Psoas muscle (tissue), 7 donors: ENCODE measurements at regions not wholly inside any gene's neighbourhood (a gene's known extent, or its start where the extent isn't known, plus 50 kb on each side); places are given as distances from the start of the nearest gene placed in this dataset.
"Not testable (repeated sequence)": the region's sequence is repeated elsewhere in the genome, so short reads cannot be mapped to it uniquely, and the experiment has no call there.

Experiments
- ATAC-seq, 4 donors: fragments of 200-7000 bp; cut with Tn5 transposase; one replicate each; pipeline ENCODE4 v1.9.1; 2020; ENCODE audit warnings: moderate library complexity in 3 of 4, mild to moderate bottlenecking in 2 of 4
- DNase-seq, 2 donors: peaks; one replicate each; pipeline ENCODE4 v3.0.0-alpha.2; 2020
- H3K27ac ChIP-seq: fragments of 200-600 bp; one replicate; pipeline ENCODE4 v1.8.0; 2022
- H3K27me3 ChIP-seq, 3 donors: fragments of 200-600 bp in 1 of 3; one replicate each; pipeline versions ENCODE4 v1.6.1 to v1.8.0; 2013 to 2022; ENCODE audit warnings: low read length in 2 of 3, mild to moderate bottlenecking in 2 of 3, moderate library complexity in 1 of 3; ENCODE audit not compliant: insufficient read depth in 3 of 3
- H3K36me3 ChIP-seq, 2 donors: fragments of 200-600 bp in 1 of 2; one replicate each; pipeline versions ENCODE4 v1.6.1 to v1.8.0; 2013 to 2022; ENCODE audit warnings: low read depth in 1 of 2, mild to moderate bottlenecking in 1 of 2, moderate library complexity in 1 of 2; ENCODE audit not compliant: insufficient read depth in 1 of 2
- H3K4me1 ChIP-seq: fragments of 200-600 bp; one replicate; pipeline ENCODE4 v1.8.0; 2022
- H3K4me3 ChIP-seq: fragments of 200-600 bp; one replicate; pipeline ENCODE4 v1.8.0; 2022; ENCODE audit warnings: mild to moderate bottlenecking
- H3K9me3 ChIP-seq: fragments of 200-600 bp; one replicate; pipeline ENCODE4 v1.8.0; 2022
- WGBS, 3 donors: extraction: QIAGEN DNeasy Blood & Tissue Kit; methylation state at CpG; one replicate each; pipeline versions ENCODE4 v1.1.6 to v1.1.7; 2013; 5-methylcytosine and 5-hydroxymethylcytosine counted together
- intact Hi-C, 2 donors: fragments of 100-400 bp; cut with DNase I; formaldehyde crosslinking; loops; one replicate each; pipeline versions ENCODE4 v1.11.0 to v1.14.2; 2022
- TF ChIP-seq, protein P1 (sequence below): fragments of 200-600 bp; IDR thresholded peaks from one replicate; pipeline ENCODE4 v1.8.0; 2022; ENCODE audit warnings: antibody characterized with exemption
- donor health status: healthy with polysubstance abuse.
- donor health status: DM: no; HTN: no; CAD: no; lungs with moderate emphysema.
- donor health status: Bipolar disorder and iron deficiency.
- donor health status: healthy.
- donor health status: DM: yes; HTN: yes; CAD: no.
- donor health status: DM: no; HTN: no; CAD: no.
- donor health status: DM: yes; HTN: yes; CAD: no.

DNA sequence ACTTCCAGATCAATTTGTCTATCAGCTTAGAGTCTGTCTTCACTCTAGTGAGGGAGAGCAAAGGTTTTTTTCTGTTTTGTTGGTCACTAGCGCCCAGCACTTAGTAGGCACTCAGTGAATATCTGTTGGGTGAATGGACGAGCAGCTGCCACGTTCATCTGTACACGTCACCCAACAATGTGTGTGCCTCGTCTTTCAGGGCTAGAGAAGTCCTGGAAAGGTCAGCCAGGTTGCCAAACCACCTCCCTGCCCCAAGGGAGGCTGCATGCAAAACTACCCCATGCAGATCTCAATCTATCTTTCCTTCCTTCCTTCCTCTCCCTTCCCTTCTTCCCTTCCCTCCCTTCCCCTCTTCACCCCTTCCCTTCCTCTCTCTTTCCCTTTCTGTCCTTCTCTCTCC, 340.9 kb downstream of the SOX9 start:
- intact Hi-C loops, result no loop called here

DNA sequence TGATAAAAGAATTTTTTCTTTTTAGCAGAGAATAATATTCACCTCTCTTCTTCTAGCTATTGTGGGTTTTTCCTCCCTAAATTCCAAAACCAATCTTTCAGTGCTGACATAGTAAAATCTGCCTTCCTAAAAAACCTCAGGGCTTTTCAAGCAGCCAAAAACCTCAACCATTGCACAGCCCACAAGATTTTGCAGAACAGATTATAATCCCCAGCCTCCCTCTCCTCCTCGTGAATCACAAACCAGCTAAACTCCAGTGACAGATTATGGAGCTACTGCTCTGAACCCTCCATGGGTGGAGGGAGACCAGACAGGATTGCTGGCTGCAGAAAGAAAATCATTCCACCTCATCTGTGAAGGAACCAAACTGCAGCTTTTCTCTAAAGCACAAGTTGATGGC, 341.6 kb downstream of the SOX9 start:
- no peak for DNase-seq
- intact Hi-C loops, result no loop called here
- 37 to 41% (median 38%) methylated on average over 1 of the region's 1 CpG for WGBS, 3 donors
- peaks cover 0 to 2% (median 0%) of the 10 kb centered on the region in 3 donors for H3K27me3 ChIP-seq
- TF ChIP-seq, protein P1, sequence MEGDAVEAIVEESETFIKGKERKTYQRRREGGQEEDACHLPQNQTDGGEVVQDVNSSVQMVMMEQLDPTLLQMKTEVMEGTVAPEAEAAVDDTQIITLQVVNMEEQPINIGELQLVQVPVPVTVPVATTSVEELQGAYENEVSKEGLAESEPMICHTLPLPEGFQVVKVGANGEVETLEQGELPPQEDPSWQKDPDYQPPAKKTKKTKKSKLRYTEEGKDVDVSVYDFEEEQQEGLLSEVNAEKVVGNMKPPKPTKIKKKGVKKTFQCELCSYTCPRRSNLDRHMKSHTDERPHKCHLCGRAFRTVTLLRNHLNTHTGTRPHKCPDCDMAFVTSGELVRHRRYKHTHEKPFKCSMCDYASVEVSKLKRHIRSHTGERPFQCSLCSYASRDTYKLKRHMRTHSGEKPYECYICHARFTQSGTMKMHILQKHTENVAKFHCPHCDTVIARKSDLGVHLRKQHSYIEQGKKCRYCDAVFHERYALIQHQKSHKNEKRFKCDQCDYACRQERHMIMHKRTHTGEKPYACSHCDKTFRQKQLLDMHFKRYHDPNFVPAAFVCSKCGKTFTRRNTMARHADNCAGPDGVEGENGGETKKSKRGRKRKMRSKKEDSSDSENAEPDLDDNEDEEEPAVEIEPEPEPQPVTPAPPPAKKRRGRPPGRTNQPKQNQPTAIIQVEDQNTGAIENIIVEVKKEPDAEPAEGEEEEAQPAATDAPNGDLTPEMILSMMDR, result no peak
- no peaks in the 10 kb centered on the region for H3K9me3 ChIP-seq
- ATAC-seq, result no peak
- no peaks in the 10 kb centered on the region for H3K36me3 ChIP-seq
- no peaks in the 10 kb centered on the region for H3K4me1 ChIP-seq
- H3K4me3 ChIP-seq, result no peak overlapping the region
- H3K27ac ChIP-seq, result no peak overlapping the region

More for the DNA sequence above, 340.9 kb downstream of the SOX9 start:
- Histone ChIP-seq H3K9me3 (no peaks in the 10 kb centered on the region), H3K36me3 (no peaks in the 10 kb centered on the region), H3K27ac (no peak overlapping the region), H3K4me1 (no peaks in the 10 kb centered on the region), H3K4me3 (no peak overlapping the region), H3K27me3 (peaks cover 0 to 2% (median 0%) of the 10 kb centered on the region in 3 donors)
- ATAC-seq (no peak), DNase-seq (no peak)
- TF ChIP-seq, protein P1, result no peak
- WGBS, 3 donors, result 53 to 72% (median 64%) methylated on average over 5 of the region's 5 CpGs

DNA sequence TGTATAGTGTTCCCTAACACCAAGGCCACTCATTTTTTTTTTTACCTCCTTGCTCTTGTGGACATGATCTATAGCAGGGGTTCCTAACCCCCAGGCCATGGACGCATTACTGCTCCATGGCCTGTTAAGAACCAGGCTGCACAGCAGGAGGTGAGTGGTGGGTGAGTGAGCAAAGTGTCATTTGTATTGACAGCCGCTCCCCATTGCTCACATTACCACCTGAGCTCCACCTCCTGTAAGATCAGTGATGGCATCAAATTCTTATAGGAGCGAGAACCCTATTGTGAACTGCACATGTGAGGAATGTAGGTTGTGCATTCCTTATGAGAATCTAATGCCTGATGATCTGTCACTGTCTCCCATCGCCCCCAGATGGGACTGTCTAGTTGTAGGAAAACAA, 342.0 kb downstream of the SOX9 start:
- ATAC-seq, result no peak
- Histone ChIP-seq H3K9me3 (no peaks in the 10 kb centered on the region), H3K4me1 (no peaks in the 10 kb centered on the region), H3K4me3 (no peak overlapping the region), H3K27me3 (peaks cover 0 to 2% (median 0%) of the 10 kb centered on the region in 3 donors), H3K27ac (no peak overlapping the region), H3K36me3 (no peaks in the 10 kb centered on the region)
- no peak for DNase-seq
- intact Hi-C loops, result no loop called here
- TF ChIP-seq, protein P1, result no peak
- 82 to 98% (median 98%) methylated on average over 4 of the region's 4 CpGs for WGBS, 3 donors

DNA sequence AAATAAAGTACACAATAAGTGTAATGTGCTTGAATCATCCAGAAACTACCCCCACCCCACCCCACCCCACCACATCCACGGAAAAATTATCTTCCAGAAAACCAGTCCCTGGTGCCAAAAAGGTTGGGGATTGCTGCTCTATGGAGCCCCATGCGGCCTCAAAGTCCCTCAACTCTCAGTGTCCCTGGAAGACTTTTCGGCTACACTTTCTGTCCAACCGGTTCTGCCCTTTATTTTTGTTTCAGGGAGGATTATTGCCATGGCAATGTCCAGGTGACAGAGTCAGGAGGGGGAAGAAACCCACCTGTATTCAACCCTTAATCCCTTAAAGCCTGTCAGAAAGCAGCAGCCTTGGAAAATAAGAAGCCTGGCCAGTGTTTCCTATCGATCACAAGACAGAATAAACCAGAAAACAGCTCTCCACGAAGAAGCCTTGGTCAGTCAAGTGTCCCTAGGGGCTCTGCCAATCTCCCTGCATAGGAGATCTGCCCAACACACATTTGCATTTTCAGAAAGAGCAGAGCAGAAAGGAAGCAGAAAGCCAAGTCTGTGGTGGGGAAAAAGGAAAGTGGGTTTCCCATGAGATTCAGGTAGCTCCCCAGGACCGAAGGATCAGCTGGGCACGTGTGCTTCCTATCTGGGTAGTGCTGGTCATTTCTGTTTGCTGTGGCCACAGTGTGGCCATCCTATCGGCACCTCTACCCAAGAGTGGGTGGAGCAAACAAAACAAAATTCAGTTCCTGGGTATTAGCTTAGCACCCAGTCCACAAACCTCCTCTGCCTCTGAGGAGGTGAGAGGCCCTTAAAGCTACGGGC, 342.7 kb downstream of the SOX9 start:
- Histone ChIP-seq H3K36me3 (no peaks in the 10 kb centered on the region), H3K4me3 (no peak overlapping the region), H3K27ac (no peak overlapping the region), H3K27me3 (peaks cover 0 to 1% (median 0%) of the 10 kb centered on the region in 3 donors), H3K4me1 (no peaks in the 10 kb centered on the region), H3K9me3 (no peaks in the 10 kb centered on the region)
- TF ChIP-seq, protein P1, result no peak
- DNase-seq (no peak), ATAC-seq (no peak)
- WGBS, 3 donors, result 83 to 90% (median 86%) methylated on average over 10 of the region's 10 CpGs
- intact Hi-C loops, result no loop called here

DNA sequence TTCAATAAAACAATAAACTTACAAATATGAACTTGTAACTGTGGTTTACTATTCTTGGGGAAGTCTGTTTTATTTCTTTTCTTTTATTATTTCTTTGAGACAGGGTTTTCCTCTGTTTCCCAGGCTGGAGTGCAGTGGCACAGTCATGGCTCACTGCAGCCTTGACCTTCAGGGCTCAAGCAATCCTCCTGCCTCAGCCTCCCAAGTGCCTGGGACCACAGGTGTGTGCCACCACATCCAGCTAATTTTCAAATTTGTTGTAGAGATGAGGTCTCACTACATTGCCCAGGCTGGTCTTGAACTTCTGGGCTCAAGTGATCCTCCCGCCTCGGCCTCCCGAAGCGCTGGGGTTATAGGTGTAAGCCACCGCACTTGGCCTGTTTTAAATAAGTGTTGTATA, 343.4 kb downstream of the SOX9 start:
- DNase-seq, ATAC-seq, H3K36me3 ChIP-seq, H3K27me3 ChIP-seq, H3K27ac ChIP-seq, H3K4me3 ChIP-seq, H3K4me1 ChIP-seq, H3K9me3 ChIP-seq, intact Hi-C loops: not testable (repeated sequence)
- 98 to 100% (median 100%) methylated on average over 5 of the region's 5 CpGs for WGBS, 3 donors
